Superior temporal gyrus (tissue), 1 donor: ENCODE measurements at regions not wholly inside any gene's neighbourhood (a gene's known extent, or its start where the extent isn't known, plus 50 kb on each side); places are given as distances from the start of the nearest gene placed in this dataset.

Experiments
- DNase-seq: peaks from one replicate; pipeline ENCODE4 v3.0.0-alpha.2; 2016; ENCODE audit errors: extremely low spot score

DNA sequence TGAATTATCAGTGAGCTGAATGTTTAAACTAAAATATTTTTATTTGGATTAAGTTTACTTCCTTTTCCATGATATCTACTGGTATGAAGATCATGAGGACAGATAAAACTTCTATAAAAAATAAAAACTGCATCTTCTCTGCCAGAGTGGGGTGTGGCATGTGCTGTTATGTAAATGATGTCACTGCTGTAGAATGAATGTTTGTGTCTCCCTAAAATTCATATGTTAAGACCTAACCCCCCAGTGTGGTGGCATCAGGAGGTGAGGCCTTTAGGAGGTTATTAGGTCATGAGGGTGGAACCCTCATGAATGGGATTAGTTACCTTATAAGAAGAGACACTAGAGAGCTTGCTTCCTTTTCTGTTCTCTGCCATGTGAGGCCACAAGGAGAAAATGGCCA, 178.7 kb upstream of the DPH6 start:
- DNase-seq: no peak

- DNase-seq: no peak
Measured at GRCh38 chr15:35725353-35725752, 179.4 kb upstream of the DPH6 start.

- DNase-seq: no peak
Measured at GRCh38 chr15:35727627-35728026, 181.7 kb upstream of the DPH6 start.

GRCh38 chr15:35728219-35728940, 182.4 kb upstream of the DPH6 start:
- DNase-seq: no peak

- no peak for DNase-seq
Measured at GRCh38 chr15:35736150-35736549, 190.2 kb upstream of the DPH6 start.

DNA sequence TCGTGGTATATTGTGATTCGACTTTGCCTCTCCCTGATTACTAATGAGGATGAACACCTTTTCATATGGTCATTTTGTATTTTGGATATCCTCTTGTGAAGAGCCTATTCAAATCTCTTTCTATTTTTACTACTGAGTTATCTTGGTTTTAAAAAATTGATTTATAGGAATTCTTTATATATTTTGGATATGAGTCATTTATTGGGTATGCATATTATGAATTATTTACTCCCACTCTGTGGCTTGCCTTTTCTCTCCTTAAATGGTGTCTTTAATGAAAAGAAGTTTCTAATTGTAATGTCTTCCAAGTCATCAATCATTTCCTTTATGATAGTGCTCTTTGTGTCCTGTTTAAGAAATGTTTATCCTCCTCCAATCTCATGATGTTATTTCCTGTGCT, 191.5 kb upstream of the DPH6 start:
- DNase-seq: no peak

DNA sequence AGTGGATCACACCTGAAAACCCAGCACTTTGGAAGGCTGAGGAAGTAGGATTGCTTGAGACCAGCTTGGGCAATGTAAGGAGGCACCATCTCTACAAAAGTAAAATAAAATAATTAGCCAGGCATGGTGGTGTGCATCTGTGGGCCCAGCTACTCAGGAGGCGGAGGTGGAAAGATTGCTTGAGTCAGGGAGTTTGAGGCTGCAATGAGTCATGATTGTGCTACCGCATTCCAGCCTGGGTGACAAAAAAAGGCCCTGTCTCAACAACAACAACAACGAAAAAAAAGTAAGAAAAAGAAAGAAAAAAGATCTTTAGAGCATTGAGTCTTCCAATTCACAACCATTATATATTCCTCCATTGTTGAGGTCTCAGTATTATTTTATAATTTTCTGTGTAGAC, 192.4 kb upstream of the DPH6 start:
- DNase-seq: no peak

GRCh38 chr15:35740761-35741160, 194.8 kb upstream of the DPH6 start:
- no peak for DNase-seq

DNA sequence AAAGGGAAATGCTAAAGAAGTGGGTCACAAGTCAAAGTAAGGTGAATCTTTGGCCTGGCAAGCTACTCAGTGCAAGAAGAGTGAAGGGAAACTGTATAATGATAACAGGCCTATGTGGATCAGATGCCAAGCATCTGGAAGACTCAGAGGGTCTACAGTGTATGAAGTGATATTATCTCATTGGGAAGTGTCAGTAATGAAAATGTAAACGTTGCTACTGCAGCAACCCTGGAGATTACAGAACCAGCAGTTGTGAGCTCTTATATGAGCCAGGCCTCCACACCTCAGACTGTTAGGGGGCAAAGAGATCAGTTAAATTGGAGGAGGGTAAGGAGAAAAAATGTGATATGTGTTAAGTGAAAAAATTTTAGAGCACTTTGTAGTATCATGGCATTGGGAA, 195.4 kb upstream of the DPH6 start:
- DNase-seq: no peak

DNA sequence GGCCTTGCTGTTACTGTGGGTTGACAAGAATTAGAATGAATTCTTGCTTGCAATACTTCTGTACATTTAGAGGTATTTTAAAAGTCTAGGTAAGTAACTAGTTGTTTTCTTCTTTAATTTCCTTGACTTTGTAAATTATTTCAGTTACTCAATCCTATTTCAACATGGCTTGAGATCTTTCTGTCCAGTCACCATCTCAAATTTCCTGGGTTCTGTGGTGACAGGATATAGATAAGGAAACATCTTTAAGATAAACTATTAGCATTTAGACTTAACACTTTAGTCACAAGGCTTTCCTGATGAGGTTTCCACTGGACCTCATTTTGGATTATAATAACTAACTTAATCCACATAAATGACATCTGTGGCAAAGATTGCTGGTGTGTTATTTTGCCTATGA, 195.9 kb upstream of the DPH6 start:
- DNase-seq: no peak

GRCh38 chr15:35743321-35743720, 197.4 kb upstream of the DPH6 start:
- DNase-seq: no peak

DNA sequence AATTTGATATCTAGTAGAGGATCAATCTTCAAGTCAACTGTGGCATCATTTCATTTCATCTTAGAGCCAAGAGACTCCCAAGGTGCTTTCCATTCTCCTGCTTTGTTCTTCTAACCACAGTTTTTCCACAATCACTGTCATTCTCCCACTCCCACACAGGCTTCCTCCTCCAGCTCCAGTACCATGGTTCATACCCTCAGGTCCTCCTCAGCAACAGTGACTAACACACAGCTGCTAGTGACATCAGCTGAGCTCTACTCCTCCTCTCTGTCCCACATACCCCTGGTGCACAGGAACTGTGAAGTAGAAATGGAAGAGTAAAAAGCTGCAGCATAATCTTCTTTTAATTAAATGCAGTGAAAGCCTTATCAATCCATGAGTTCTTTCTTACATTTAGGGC, 200.2 kb upstream of the DPH6 start:
- no peak for DNase-seq

DNA sequence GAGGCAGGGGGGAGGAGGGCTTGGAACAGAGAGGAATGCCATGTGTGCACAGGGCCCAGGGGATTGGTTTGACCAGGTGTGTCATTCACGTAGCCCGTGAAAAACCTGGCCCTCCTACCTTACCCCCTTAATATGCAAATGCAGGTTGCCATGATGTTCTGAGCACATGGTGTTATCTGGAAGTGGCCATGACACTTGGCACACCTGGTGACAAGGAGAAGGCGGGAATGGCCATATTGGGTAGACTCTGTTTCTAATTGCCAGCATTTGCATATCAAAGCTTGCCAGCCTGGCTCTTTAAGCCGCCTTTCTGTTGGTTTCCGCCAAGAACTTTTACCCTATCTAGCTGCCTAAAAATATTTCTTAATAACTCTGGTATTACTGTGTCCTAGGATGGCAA, 202.1 kb upstream of the DPH6 start:
- no peak for DNase-seq

DNA sequence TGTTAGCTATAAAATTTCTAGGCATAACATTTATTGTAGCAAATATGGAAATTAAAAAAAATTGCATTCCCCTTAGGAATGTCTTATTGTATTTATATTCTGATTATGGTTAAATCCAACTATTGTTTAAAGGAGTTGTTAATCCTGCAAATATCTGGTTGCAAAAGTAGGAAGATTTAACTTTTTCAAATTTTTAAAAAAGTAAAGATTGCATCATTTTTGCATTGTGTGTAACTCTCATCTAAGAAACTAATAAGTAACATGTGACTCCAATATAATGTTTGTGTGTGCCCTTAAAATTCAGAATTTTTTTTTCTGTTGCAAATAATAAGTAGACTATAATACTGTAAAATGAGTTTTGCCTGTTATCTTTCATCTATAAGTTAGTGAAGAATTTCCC, 204.1 kb upstream of the DPH6 start:
- DNase-seq: no peak

DNA sequence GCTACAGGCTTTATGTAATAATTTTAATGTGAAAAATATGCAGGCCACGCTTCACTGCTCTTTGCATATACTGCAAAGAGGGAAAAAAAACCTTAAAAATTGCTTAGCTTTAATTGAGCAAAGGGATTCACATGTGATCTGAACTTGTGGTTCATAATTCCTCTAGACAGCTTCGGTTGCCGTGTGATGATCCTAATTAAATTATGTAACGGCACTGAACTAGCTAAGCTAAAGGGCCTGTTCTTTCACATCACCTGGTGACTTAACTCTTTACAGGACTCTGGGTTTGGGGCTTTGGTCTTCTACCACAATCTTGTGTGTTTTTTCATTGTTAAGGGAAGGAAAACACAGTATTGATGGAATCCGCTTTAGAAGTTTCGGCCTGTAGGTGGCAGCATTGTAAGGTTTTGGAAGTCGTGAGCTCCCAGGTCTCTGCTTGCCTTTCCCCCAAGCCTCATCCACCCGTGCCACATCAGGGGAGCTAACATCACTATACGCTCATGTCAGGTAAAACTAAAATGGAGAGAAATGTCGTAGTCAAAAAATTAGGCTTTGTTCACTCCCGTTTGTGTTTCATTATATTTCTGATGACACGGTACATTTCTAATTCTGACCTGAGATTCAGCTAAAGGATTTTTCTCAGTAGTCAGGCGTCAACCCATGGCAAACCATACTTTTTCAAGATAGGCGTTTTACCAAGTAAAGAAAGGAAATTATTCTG, 205.6 kb upstream of the DPH6 start:
- DNase-seq: peak; percentile 94

- no peak for DNase-seq
Measured at GRCh38 chr15:35752134-35752466, 206.1 kb upstream of the DPH6 start.

DNA sequence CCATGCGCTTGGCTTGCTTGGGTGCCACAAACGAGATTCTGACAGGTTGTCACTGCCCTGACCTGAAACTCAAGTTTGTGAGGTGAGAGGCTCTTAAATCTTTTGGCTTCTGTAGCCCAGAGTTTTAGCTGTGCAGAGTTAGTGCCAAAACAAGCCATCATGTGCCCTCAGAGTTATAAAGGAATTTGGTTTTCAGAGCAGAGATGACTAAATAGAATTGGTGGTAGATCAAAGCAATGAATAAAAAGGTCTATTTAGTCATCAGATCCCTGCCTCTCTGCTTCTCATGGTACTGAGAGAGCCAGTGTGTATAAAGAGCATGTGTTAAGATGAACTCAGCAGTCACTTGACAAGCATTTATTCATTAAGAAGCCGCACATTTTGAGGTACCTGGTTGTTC, 207.5 kb upstream of the DPH6 start:
- no peak for DNase-seq

GRCh38 chr15:35755237-35755802, 209.4 kb upstream of the DPH6 start:
- DNase-seq: no peak

DNA sequence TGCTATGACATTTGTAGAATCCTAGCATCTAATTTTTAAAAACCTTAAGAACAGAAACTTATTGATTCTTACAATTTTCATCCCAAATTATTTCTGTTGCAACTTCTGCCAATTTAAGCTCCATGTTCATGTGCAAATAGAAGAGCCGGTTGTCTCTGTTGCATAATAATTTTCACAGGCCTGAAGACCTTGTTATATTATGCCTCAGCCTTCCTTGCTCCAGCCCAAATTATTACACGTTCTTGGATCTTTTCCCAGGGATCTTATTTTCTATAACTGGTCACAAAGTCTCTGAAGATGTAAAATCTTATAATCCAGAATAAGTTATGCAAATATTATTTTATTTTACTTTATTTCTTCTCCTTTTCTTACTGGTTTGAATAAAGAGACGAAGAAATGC, 210.7 kb upstream of the DPH6 start:
- no peak for DNase-seq

GRCh38 chr15:35757361-35757760, 211.4 kb upstream of the DPH6 start:
- no peak for DNase-seq

DNA sequence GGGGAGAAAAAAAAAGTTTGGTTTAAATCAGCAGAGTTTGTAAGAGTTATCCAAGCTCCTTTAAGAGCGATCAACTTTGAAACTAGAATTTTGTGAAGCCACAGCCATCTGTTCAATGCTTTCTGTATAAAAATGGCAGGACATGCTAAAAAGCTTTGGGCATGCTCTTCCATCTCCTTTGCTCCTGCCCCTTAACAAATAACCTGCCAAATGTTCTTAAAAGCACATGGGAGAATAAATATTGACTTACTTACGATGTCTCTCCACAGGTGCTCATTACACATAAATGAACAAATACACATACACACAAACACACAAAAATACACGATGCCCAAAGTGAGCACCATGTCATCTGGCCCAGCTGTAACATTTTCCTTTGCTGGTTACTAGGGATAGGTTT, 211.8 kb upstream of the DPH6 start:
- DNase-seq: no peak

GRCh38 chr15:35764661-35765519, 218.9 kb upstream of the DPH6 start:
- no peak for DNase-seq

DNA sequence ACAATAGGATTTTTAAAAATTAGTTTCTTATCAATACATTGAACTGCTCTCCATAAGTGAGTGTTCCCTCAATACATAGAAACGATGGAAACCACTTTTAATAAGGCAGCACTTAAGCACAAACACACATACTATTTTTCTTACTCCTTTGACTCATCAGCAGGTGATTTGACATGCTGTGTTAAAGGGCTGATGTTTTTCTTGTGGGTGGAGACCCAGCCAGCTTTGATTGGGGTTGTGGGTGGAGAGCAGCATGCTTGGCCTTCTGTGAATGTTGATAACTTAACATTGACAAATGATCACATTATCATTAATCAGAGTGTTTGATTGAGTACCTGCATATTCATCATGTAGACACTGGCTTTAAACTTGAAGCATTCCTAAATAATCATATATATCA, 223.0 kb upstream of the DPH6 start:
- no peak for DNase-seq
